ENCODE measurements at regions not wholly inside any gene's neighbourhood (a gene's known extent, or its start where the extent isn't known, plus 50 kb on each side); places are given as distances from the start of the nearest gene placed in this dataset.

DNA sequence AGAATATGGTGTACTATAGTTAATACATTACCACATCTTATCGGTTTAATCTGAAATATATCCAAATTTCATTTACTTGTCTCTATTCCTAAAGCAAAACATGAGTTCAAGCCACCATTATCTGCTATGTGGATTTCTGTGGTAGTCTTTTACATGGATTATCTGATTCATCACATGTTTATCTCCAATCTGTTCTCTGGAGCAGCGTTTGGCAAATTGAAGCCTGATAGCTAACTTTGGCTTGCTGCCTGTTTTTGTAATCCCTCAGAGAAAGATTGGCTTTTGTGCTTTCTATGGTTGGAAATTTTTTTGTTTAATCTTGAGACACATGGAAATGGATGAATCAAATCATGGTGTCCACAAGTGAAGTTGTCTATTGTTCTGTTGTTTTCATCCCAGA lies 274.3 kb downstream of the JRKL start:
- Mint-ChIP-seq H3K4me1 (ENCODE audit: low read depth) (no peaks in the 10 kb centered on the region), H3K27ac (no peak overlapping the region), H3K27me3 (no peaks in the 10 kb centered on the region), H3K4me3 (no peak overlapping the region), H3K9me3 (no peaks in the 10 kb centered on the region), H3K36me3 (ENCODE audit: low read depth) (no peaks in the 10 kb centered on the region)

DNA sequence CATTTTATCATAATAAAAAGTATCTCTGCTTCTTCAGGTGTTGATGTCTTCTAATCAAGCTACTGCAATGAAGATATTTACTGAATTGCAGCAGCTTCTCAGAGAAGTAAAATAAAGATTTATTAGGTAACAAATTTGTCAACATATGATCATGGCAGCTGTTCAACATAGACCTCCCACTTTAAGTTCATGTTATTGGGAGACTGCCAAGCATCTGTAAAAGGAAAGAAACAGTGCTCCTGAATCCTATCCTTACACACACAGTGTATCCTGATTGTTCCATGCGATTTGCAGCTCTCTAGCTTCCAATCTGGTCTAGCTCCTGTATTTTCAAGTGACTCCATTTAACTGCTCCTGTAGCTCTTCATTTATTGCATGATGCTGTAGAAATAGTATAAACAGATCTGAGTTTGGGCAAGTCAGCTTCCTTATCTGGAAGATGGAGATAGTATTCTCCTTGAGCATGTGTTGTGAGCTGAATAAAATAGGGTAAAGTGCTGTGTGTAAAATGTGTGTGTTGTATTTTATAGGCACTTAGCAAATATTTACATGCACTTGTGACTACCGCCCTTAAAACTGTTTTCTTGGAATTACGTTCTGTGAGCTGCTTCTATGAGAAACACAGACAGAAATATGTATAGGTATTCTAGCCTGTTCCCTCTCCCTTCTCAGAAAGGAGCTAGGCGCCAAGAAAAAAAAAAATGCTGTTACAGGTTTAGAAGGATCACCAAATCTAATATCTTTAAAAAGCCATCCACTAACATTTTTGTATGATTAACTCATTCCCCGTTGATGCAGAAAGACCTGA lies 290.6 kb downstream of the JRKL start:
- Mint-ChIP-seq H3K4me3 (no peak overlapping the region), H3K9me3 (peaks cover 9% of the 10 kb centered on the region), H3K4me1 (ENCODE audit: low read depth) (no peaks in the 10 kb centered on the region), H3K36me3 (ENCODE audit: low read depth) (no peaks in the 10 kb centered on the region), H3K27ac (no peak overlapping the region), H3K27me3 (no peaks in the 10 kb centered on the region)

DNA sequence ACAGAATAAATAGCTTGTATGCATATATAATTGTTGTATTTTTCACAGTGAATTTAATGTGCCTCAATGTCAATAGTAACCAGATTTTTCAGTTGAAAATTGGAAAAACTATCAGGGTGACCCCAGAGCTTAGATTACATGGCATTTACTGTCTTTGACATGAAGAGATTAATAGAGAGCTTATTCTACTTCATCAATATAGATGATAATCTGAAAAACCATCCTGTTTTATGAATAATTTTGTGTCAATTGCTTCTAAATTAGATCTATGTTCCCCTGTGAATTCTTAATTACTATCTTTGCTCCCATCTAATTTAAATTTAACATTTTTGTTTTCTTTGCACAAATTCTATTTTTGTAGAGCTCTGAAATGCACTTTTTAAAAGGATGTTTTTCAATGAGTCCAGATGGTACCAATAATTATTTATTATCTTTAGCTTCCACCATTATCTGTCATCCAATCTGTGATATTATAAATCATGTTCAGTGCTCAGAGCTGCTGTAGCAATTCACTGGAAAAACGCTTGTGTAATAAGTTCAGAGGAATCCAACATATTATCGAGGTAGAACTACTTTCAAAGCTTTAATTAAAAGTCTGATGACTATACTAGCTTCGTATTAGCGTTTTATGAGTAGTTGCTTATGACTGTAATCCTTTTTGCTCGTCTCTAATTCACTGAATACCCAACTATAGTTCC lies 291.4 kb downstream of the JRKL start:
- no peaks in the 10 kb centered on the region for H3K36me3 Mint-ChIP-seq (ENCODE audit: low read depth)
- H3K27ac Mint-ChIP-seq, result no peak overlapping the region
- H3K27me3 Mint-ChIP-seq, result no peaks in the 10 kb centered on the region
- peaks cover 9% of the 10 kb centered on the region for H3K9me3 Mint-ChIP-seq
- H3K4me3 Mint-ChIP-seq, result no peak overlapping the region
- H3K4me1 Mint-ChIP-seq (ENCODE audit: low read depth), result no peaks in the 10 kb centered on the region

DNA sequence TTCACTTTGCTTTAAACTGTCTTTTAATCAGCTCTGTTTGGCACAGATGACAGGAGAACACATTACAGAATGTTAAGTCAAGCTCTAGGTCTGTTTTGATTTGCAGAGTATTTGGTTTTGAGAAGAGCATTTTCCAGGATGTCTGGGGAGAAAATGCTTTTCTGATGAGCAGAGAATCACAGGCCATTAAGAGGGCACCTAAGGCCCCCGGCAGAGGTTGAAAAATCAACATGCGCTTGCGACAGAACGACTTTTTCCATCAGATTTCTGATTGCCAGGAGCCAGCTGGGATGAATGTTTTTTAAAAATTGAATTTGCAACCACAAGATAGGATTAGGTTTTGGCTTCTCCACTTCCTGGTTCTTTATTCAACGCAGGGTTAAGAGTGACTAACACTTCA lies 304.5 kb downstream of the JRKL start:
- no peaks in the 10 kb centered on the region for H3K27me3 Mint-ChIP-seq
- no peaks in the 10 kb centered on the region for H3K9me3 Mint-ChIP-seq
- H3K4me1 Mint-ChIP-seq (ENCODE audit: low read depth), result no peaks in the 10 kb centered on the region
- H3K36me3 Mint-ChIP-seq (ENCODE audit: low read depth), result no peaks in the 10 kb centered on the region
- no peak overlapping the region for H3K4me3 Mint-ChIP-seq
- no peak overlapping the region for H3K27ac Mint-ChIP-seq

DNA sequence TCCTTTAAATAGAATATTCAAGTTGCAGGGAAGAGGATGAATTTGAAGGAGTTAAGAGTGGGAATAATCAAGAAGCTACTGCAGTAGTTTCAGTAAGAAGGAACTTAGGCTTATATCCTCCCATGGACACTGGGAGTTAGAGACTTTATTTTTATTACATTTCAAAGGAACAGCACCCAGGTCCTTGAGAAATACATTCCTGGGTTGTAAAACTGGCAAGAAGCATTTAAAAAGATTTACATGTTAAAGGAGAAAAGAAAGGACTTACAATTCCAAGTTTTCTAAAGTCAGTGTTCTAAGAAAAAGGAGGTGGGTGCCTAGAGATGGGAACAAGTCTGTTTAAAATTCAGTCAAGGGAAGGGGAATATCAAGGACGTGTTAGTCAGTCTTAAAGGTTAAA lies 306.9 kb downstream of the JRKL start:
- Mint-ChIP-seq H3K27me3 (no peaks in the 10 kb centered on the region), H3K27ac (no peak overlapping the region), H3K4me1 (ENCODE audit: low read depth) (no peaks in the 10 kb centered on the region), H3K36me3 (ENCODE audit: low read depth) (no peaks in the 10 kb centered on the region), H3K4me3 (no peak overlapping the region), H3K9me3 (no peaks in the 10 kb centered on the region)

DNA sequence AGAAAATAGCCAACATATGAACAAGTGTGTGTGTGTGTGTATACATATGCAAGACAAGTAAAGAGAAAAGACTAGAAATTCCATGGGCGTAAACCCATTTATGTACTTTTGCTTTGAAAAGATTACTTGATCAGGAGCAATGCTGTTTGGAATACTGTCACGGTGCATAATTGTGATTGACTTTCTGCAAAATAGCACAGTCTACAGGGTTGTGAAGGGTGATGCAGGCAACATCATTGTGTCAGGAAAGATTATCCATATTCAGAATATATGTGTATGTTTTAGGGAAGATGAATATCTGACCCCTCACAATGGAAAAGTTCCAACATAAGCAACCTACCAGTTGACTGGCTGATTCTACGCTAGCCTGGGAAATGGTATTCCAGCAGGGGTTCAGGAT lies 307.7 kb downstream of the JRKL start:
- Mint-ChIP-seq H3K9me3 (no peaks in the 10 kb centered on the region), H3K4me3 (no peak overlapping the region), H3K27ac (no peak overlapping the region), H3K4me1 (ENCODE audit: low read depth) (no peaks in the 10 kb centered on the region), H3K36me3 (ENCODE audit: low read depth) (no peaks in the 10 kb centered on the region), H3K27me3 (no peaks in the 10 kb centered on the region)

DNA sequence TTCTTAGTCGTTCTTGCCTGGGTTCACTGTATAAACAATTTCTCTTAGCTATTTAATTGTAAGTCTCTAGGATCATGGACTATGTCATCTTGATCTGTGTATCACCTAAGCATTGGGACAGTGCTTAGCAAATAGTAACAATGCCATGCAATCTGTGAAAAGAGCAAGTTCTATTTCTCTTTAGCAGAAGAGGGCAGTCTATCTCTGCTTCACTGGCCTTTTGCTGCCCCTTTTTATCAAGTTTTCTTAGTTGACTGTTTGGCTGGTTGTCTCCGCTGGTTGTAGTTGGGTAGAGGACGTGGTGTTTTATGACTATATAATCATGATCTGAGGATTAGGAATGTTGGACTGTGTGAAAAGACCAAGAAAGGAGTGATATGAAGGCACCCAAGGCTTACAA lies 315.0 kb downstream of the JRKL start:
- Mint-ChIP-seq H3K9me3 (no peaks in the 10 kb centered on the region), H3K4me3 (no peak overlapping the region), H3K27ac (no peak overlapping the region), H3K27me3 (no peaks in the 10 kb centered on the region), H3K4me1 (ENCODE audit: low read depth) (no peaks in the 10 kb centered on the region), H3K36me3 (ENCODE audit: low read depth) (no peaks in the 10 kb centered on the region)

DNA sequence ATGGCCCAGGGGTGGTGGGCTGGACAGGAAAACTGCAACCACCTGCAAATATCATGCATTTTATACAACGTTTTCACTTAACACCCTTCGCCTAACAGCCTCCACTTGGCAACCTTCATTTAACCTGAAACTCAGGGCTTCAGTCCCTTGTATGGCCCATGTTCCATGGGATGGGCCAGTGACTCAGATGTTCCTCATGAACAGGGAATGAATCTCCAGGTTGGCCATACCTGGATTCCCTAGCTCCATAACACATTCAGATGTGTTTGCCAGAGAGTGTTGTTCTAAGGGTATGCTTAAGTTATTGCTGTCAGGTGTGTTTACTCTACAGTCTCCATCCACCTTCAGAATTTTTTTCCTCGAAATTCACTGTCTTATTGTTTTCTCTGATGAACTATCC lies 316.9 kb downstream of the JRKL start:
- Mint-ChIP-seq H3K9me3 (no peaks in the 10 kb centered on the region), H3K27ac (no peak overlapping the region), H3K27me3 (no peaks in the 10 kb centered on the region), H3K4me3 (no peak overlapping the region), H3K4me1 (ENCODE audit: low read depth) (no peaks in the 10 kb centered on the region), H3K36me3 (ENCODE audit: low read depth) (no peaks in the 10 kb centered on the region)

DNA sequence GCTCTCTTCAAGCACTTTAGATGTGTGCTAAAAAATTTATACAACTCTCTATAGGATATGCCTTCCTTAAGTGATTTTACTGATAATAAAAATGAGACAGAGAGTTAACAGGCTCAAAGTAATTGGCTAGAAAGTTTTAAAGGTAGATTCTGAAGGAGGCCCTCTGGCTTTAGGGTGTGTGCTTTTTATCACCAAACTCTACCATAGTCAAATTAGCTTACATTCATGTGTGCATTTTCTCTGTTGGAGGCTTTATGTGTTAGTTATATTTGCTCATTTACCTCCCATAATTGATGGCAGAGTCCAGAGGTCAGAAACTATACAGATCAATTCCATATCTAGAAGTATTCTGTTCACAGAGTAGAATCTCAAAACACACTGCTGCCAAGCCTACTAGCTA lies 317.5 kb downstream of the JRKL start:
- no peaks in the 10 kb centered on the region for H3K27me3 Mint-ChIP-seq
- no peak overlapping the region for H3K4me3 Mint-ChIP-seq
- H3K9me3 Mint-ChIP-seq, result no peaks in the 10 kb centered on the region
- H3K4me1 Mint-ChIP-seq (ENCODE audit: low read depth), result no peaks in the 10 kb centered on the region
- H3K36me3 Mint-ChIP-seq (ENCODE audit: low read depth), result no peaks in the 10 kb centered on the region
- H3K27ac Mint-ChIP-seq, result no peak overlapping the region

DNA sequence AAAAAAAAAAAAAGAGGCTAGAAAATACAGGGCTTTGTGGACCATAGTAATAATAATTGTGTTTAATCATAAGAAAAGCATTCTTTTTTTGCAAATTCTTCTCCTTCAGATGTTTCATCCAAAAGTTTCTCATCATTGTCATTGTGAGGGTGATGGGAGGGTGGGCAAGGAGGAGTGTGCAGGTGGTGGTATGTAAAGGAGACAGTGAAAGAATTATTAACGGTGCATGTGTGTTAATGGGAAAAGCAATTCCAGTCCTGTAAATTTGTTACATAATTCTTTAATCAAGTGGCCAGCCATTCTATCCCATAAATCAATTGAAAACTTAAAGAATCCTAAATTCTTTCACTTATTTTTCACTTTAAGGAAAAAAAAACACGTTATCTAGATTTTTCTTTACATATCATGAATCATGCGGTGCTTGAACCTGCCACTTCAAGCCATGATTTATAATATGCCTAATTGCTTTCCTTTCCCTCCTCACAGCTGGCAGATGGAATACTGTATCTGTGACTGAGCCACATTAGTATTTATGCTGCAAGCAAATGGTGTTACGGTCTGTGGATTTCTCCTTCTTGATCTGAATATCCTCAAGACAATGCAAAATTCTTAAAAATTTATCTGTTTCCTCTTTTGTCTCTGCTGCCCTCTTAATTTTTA lies 318.5 kb downstream of the JRKL start:
- H3K4me3 Mint-ChIP-seq, result no peak overlapping the region
- no peak overlapping the region for H3K27ac Mint-ChIP-seq
- no peaks in the 10 kb centered on the region for H3K9me3 Mint-ChIP-seq
- H3K27me3 Mint-ChIP-seq, result no peaks in the 10 kb centered on the region
- no peaks in the 10 kb centered on the region for H3K36me3 Mint-ChIP-seq (ENCODE audit: low read depth)
- no peaks in the 10 kb centered on the region for H3K4me1 Mint-ChIP-seq (ENCODE audit: low read depth)

DNA sequence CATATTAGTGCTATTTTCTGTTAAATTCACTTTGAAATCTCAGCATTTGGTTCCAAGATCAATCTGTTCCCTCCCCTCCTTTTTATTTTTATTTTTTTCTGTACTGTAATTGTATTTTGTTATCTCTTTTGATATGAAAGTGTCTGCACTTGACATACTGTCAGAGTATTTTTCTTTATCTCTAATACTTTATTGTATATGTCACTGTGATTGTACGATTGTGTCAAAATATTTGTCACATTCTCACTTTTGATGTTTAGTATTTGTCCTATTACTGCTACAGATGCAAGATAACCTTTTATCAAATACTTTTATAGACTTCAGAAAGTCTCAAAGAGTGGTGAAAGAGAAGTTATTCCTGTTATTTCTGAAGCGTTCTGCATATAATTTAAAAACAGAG lies 323.5 kb downstream of the JRKL start:
- Mint-ChIP-seq H3K36me3 (ENCODE audit: low read depth) (no peaks in the 10 kb centered on the region), H3K27ac (no peak overlapping the region), H3K4me1 (ENCODE audit: low read depth) (no peaks in the 10 kb centered on the region), H3K4me3 (no peak overlapping the region), H3K9me3 (no peaks in the 10 kb centered on the region), H3K27me3 (no peaks in the 10 kb centered on the region)

DNA sequence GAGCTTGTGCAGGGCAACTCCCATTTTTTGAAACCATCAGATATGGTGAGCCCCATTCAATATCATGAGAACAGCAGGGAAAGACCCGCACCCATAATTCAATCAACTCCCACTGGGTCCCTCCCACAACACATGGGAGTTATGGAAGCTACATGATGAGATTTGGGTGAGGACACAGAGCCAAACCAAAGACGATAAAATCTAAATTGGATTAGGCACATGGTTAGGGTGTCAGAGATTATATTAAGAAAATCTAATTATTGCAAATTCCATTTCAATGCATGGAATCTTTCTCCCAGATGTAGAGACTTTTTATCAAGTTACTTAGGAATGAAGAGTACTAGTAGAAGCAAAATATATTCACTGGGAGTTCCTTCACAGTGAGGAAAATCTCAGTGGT lies 324.9 kb downstream of the JRKL start:
- Mint-ChIP-seq H3K36me3 (ENCODE audit: low read depth) (no peaks in the 10 kb centered on the region), H3K27ac (no peak overlapping the region), H3K9me3 (no peaks in the 10 kb centered on the region), H3K4me3 (no peak overlapping the region), H3K27me3 (no peaks in the 10 kb centered on the region), H3K4me1 (ENCODE audit: low read depth) (no peaks in the 10 kb centered on the region)

DNA sequence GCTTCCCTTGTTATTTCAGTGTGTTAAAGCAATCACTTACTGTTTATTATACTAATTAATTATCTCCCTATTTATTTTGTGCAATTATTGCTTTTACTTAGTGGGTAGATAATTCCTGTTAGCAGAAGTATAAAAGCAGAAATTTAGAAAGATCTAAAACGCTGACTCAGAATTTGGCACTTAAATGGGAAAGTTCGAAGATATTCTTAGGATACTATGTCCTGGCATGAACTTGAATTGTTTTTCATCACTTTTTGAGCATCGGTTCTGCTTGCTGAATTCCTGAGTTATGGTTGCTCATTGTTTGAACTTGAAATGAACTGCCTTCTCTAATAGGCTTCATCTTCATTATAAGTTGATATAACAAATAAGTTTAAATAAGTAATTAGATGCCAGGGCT lies 325.4 kb downstream of the JRKL start:
- Mint-ChIP-seq H3K4me1 (ENCODE audit: low read depth) (no peaks in the 10 kb centered on the region), H3K27me3 (no peaks in the 10 kb centered on the region), H3K4me3 (no peak overlapping the region), H3K9me3 (no peaks in the 10 kb centered on the region), H3K36me3 (ENCODE audit: low read depth) (no peaks in the 10 kb centered on the region), H3K27ac (no peak overlapping the region)

DNA sequence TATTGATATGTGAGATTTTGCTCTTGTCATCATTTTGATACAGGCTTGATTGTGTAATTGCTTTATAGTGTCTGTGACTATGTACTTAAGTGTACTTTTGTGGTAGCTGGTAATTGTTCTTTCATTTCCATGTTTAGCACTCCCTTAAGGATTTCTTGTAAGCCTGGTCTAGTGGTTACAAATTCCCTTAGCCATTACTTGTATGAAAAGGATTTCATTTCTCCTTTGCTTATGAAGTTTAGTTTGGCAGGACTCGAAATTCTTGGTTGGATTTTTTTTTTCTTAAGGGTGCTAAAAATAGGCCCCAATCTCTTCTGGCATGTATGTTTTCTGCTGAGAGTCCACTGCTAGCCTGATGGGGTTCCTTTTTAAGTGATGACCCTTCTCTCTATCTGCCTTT lies 346.8 kb downstream of the JRKL start:
- H3K27me3 Mint-ChIP-seq, result no peaks in the 10 kb centered on the region

DNA sequence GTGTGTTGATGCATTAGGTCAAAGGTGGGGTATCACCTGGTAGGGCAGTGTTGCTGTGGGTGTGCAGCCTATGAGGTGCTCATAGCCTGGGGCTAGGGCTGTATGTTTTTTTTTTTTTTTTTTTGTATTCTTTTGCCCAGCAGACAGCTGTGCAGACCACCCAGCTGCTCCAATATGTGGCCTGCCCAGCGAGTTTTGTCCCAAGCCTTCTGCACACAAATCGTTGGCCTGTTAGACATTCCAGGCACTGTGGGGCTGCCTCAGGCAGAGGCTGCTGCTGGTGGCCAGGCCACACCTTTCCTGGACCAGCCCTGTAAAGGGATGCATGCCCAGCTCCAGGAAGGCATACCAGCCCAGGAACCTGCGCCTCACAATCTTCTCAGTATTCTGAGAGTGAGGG lies 348.5 kb downstream of the JRKL start:
- no peak overlapping the region for H3K4me3 Mint-ChIP-seq
- no peak overlapping the region for H3K27ac Mint-ChIP-seq
- H3K9me3 Mint-ChIP-seq, result no peaks in the 10 kb centered on the region
- H3K36me3 Mint-ChIP-seq (ENCODE audit: low read depth), result no peaks in the 10 kb centered on the region
- no peaks in the 10 kb centered on the region for H3K4me1 Mint-ChIP-seq (ENCODE audit: low read depth)
- no peaks in the 10 kb centered on the region for H3K27me3 Mint-ChIP-seq

More for the DNA sequence above, 346.8 kb downstream of the JRKL start:
- Mint-ChIP-seq H3K4me1 (ENCODE audit: low read depth) (no peaks in the 10 kb centered on the region), H3K36me3 (ENCODE audit: low read depth) (no peaks in the 10 kb centered on the region), H3K27ac (no peak overlapping the region), H3K9me3 (no peaks in the 10 kb centered on the region), H3K4me3 (no peak overlapping the region)
